CD4-positive, CD25-positive, alpha-beta regulatory T cell (primary cell): ENCODE measurements at regions not wholly inside any gene's neighbourhood (a gene's known extent, or its start where the extent isn't known, plus 50 kb on each side); places are given as distances from the start of the nearest gene placed in this dataset.
A peak's percentile ranks its signal among the peaks of the same experiment; 100 is the strongest.

Experiments used
- ATAC-seq, 2 donors: fragments of 150-1000 bp; cut with Tn5 transposase; one replicate each; pipeline ENCODE4 v1.10.0; 2021; ENCODE audit warnings: low read depth in 2 of 2, moderate number of reproducible peaks in 2 of 2, moderate library complexity in 1 of 2
- DNase-seq, 3 donors: peaks; one replicate each; pipeline versions ENCODE4 v3.0.0 to v3.0.0-alpha.2; 2012 to 2022; ENCODE audit warnings: mixed read lengths in 1 of 3
- H3K27ac ChIP-seq: one replicate; pipeline ENCODE4 v1.7.0; 2013; ENCODE audit warnings: mild to moderate bottlenecking, low read length; ENCODE audit not compliant: insufficient read depth, poor library complexity, severe bottlenecking
- H3K27me3 ChIP-seq: one replicate; pipeline ENCODE4 v1.7.0; 2013; ENCODE audit warnings: low read length; ENCODE audit not compliant: control insufficient read depth, insufficient read depth
- H3K36me3 ChIP-seq: one replicate; pipeline ENCODE4 v1.7.0; 2013; ENCODE audit warnings: mild to moderate bottlenecking, low read length, moderate library complexity; ENCODE audit not compliant: control insufficient read depth, insufficient read depth
- H3K4me1 ChIP-seq: 2 replicates; pipeline ENCODE4 v1.7.0; 2013; ENCODE audit warnings: mild to moderate bottlenecking, low read length; ENCODE audit not compliant: insufficient read depth, control insufficient read depth, poor library complexity, severe bottlenecking
- H3K4me3 ChIP-seq: one replicate; pipeline ENCODE4 v1.7.0; 2013; ENCODE audit warnings: low read depth, mild to moderate bottlenecking, low read length, moderate library complexity
- H3K9me3 ChIP-seq, 2 experiments: 1 replicate in 1 of 2; 2 replicates in 1 of 2; pipeline ENCODE4 v1.7.0; 2013; ENCODE audit warnings: low read length in 2 of 2, mild to moderate bottlenecking in 1 of 2, moderate library complexity in 1 of 2; ENCODE audit not compliant: control insufficient read depth in 2 of 2
- H3K27ac Mint-ChIP-seq, 3 donors: one replicate each; pipeline ENCODE4 v1.8.0; 2020 to 2022; ENCODE audit warnings: mild to moderate bottlenecking in 3 of 3, mixed read lengths in 3 of 3, moderate library complexity in 2 of 3
- H3K27me3 Mint-ChIP-seq: one replicate; pipeline ENCODE4 v1.8.0; 2022; ENCODE audit warnings: mild to moderate bottlenecking, mixed read lengths
- H3K36me3 Mint-ChIP-seq: one replicate; pipeline ENCODE4 v1.8.0; 2020; ENCODE audit warnings: mixed read lengths
- H3K4me1 Mint-ChIP-seq, 4 donors: one replicate each; pipeline ENCODE4 v1.8.0; 2020 to 2022; ENCODE audit warnings: mixed read lengths in 4 of 4, mild to moderate bottlenecking in 1 of 4
- H3K4me3 Mint-ChIP-seq, 4 donors: one replicate each; pipeline ENCODE4 v1.8.0; 2020 to 2022; ENCODE audit warnings: mild to moderate bottlenecking in 4 of 4, mixed read lengths in 4 of 4, moderate library complexity in 3 of 4
- H3K9me3 Mint-ChIP-seq, 7 donors: one replicate each; pipeline ENCODE4 v1.8.0; 2020 to 2022; ENCODE audit warnings: mixed read lengths in 7 of 7, mild to moderate bottlenecking in 3 of 7, moderate library complexity in 2 of 7

DNA sequence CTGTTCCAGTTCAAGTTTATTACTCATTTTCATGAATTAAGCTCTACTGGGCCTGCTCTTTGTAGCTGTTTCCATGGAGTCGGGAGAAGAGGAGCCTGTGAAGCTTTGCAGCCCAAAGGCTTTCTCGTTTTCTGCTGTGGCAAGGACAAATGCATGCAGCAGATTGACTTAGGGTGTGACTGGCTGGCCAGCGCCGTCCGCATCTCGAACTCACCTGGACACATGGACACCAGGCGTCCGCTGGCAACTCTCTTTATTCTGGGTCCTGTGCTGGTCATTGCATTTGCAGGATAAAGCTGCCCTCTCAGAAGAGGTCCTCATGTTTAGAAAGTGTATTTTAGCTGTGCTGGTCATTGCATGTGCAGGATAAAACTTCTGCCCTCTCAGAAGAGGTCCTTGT lies 350.4 kb downstream of the TMEM121 start:
- Mint-ChIP-seq H3K4me1 (peaks cover 0 to 2% (median under 1%) of the 10 kb centered on the region in 4 donors), H3K4me3 (no peak overlapping the region), H3K9me3 (peaks cover 0 to 13% (median 0%) of the 10 kb centered on the region in 7 donors), H3K27me3 (peaks cover 52% of the 10 kb centered on the region), H3K36me3 (no peaks in the 10 kb centered on the region), H3K27ac (no peak overlapping the region)
- Histone ChIP-seq H3K4me1 (no peaks in the 10 kb centered on the region), H3K36me3 (no peaks in the 10 kb centered on the region), H3K27me3 (no peaks in the 10 kb centered on the region), H3K27ac (no peak overlapping the region), H3K9me3 (no peaks in the 10 kb centered on the region), H3K4me3 (no peak overlapping the region)
- DNase-seq (no peak), ATAC-seq (no peak)

DNA sequence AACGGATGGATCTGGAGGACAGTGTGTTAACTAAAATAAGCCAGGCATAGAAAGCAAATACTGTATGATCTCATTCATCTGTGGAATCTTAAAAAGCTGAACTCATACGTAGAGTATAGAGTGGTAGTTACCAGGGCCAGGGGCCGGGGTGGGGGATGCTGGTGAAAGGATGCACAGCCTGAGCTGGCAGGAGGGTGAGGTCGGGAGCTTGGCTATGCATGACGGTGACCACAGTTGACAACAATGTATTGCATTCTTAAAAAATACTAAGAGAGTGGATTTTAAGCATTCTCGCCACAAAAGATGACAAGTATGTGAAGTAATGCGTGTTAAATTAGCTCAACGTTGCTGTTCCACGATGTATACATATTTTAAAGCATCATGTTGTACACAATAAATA lies 351.3 kb downstream of the TMEM121 start:
- peaks cover 0 to 2% (median under 1%) of the 10 kb centered on the region in 4 donors for H3K4me1 Mint-ChIP-seq
- no peak overlapping the region for H3K4me3 ChIP-seq
- H3K9me3 Mint-ChIP-seq = peaks cover 0 to 9% (median 0%) of the 10 kb centered on the region in 7 donors
- no peak for DNase-seq
- no peak overlapping the region for H3K4me3 Mint-ChIP-seq
- H3K36me3 Mint-ChIP-seq = no peaks in the 10 kb centered on the region
- peaks cover 51% of the 10 kb centered on the region for H3K27me3 Mint-ChIP-seq
- no peaks in the 10 kb centered on the region for H3K27me3 ChIP-seq
- peak overlapping the region in 1 of 3 donors; percentile 28 for H3K27ac Mint-ChIP-seq
- H3K27ac ChIP-seq = no peak overlapping the region
- no peaks in the 10 kb centered on the region for H3K36me3 ChIP-seq
- no peaks in the 10 kb centered on the region for H3K4me1 ChIP-seq
- no peaks in the 10 kb centered on the region for H3K9me3 ChIP-seq
- ATAC-seq = no peak

DNA sequence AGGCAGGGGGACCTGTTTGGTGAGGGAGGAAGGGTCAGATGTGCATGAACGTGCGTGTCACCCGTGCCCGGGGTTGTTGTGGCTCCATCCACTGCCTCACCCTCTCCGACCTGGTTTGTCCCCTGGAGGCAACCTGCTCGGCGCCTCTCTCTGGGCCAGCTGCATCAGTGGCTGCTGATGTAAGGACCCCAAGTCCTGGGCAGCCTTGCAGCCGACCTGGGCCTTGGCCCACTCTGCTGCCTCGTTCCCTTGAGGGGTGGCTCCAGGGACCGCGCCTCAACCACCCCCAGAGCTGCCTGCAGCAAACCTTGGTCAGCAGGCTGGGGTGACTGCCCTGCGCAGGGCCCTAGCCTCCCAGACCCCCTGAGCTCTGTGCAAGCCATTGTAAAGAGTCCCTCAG lies 351.7 kb downstream of the TMEM121 start:
- Mint-ChIP-seq H3K27me3 (peaks cover 46% of the 10 kb centered on the region), H3K4me1 (peaks cover 0 to 2% (median under 1%) of the 10 kb centered on the region in 4 donors), H3K9me3 (peaks cover 0 to 9% (median 0%) of the 10 kb centered on the region in 7 donors), H3K4me3 (no peak overlapping the region), H3K36me3 (no peaks in the 10 kb centered on the region), H3K27ac (peak overlapping the region in 1 of 3 donors; percentile 86)
- Histone ChIP-seq H3K36me3 (no peaks in the 10 kb centered on the region), H3K4me1 (no peaks in the 10 kb centered on the region), H3K9me3 (no peaks in the 10 kb centered on the region), H3K27me3 (no peaks in the 10 kb centered on the region), H3K4me3 (no peak overlapping the region), H3K27ac (no peak overlapping the region)
- DNase-seq = peak in 1 of 3 donors; percentile 0
- ATAC-seq = no peak

DNA sequence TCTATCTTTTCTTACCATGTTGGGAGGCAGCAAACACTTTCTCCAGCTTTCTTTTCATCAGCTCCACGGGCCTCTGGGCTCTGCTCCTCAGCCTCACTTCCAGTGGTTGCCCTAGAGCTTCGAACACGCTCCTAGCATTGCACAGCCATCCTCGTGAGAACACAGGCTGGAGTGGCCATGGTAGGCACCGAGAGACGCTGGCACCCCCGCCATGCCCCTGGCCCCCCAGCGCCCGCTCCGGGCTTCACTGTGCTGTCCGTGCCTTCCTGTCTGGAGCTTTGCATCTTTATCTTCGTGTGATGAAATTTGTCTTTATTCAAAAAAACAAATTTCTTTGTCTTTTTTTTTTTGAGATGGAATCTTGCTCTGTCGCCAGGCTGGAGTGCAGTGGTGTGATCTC lies 352.2 kb downstream of the TMEM121 start:
- DNase-seq = no peak
- Histone ChIP-seq H3K36me3 (no peaks in the 10 kb centered on the region), H3K9me3 (no peaks in the 10 kb centered on the region), H3K27me3 (no peaks in the 10 kb centered on the region), H3K4me1 (no peaks in the 10 kb centered on the region), H3K4me3 (no peak overlapping the region), H3K27ac (no peak overlapping the region)
- Mint-ChIP-seq H3K9me3 (peaks cover 0 to 9% (median 0%) of the 10 kb centered on the region in 7 donors), H3K27me3 (peaks cover 42% of the 10 kb centered on the region), H3K4me1 (peaks cover 0 to 2% (median under 1%) of the 10 kb centered on the region in 4 donors), H3K27ac (peak overlapping the region in 1 of 3 donors; percentile 86), H3K36me3 (no peaks in the 10 kb centered on the region), H3K4me3 (no peak overlapping the region)
- ATAC-seq = no peak

DNA sequence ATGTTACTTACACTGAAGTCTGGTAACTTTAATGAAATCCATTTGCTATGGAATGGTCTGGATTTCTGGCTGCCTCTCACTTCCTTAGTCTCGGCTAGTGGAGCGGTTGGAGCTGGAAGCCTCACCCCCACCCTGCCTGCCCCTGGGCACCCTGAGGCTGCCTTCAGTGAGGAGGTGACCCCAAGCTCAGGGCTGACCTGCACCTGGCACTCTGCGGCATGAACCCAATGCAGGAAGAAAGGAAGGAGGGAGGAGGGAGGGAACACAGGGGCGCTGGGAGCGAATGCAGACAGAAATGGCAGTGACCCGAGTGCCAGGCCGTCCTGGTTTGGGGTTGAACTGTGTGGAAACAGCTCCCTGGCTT lies 353.1 kb downstream of the TMEM121 start:
- Histone ChIP-seq H3K9me3 (no peaks in the 10 kb centered on the region), H3K27me3 (no peaks in the 10 kb centered on the region), H3K36me3 (no peaks in the 10 kb centered on the region), H3K27ac (no peak overlapping the region), H3K4me3 (no peak overlapping the region), H3K4me1 (no peaks in the 10 kb centered on the region)
- Mint-ChIP-seq H3K27ac (peak overlapping the region in 1 of 3 donors; percentile 38), H3K36me3 (no peaks in the 10 kb centered on the region), H3K27me3 (peaks cover 36% of the 10 kb centered on the region), H3K9me3 (peaks cover 0 to 9% (median 0%) of the 10 kb centered on the region in 7 donors), H3K4me1 (peaks cover 0 to 2% (median under 1%) of the 10 kb centered on the region in 4 donors), H3K4me3 (no peak overlapping the region)
- no peak for ATAC-seq
- DNase-seq = no peak

DNA sequence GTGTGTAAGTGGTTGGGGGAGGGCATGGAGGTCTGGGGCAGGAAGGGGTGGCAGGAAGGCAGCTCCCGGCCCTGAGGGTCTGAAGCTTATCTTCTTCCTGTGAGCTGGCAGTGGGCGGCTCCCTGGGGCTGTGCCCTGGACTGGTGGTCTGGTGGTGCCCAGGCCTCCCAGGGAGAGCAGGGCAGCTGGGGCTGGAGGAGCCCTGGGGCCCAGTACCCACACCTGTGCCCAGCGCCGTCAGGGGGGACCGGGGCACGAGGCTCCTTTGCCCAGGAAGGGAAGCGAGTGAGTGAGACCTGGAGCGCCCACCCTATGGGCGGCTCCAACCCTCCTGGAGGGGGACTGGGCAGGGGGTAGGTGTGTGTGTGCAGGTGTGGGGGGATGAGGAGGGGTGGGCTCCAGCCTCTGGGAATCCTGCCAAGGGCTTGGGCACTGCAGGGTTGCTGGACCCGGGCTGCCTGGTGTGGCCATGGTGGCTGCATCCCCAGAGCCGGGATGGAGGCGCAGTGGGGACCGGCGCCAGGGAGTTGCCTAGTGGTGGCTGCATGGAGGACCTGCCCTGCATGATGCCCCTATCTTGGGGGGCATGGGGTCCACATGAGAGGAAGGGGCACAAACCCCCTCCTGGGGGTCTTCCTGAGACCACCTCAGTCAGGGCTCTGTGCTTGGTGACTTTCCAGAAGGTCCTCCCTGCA lies 353.6 kb downstream of the TMEM121 start:
- Mint-ChIP-seq H3K4me3 (no peak overlapping the region), H3K4me1 (peaks cover 0 to 2% (median under 1%) of the 10 kb centered on the region in 4 donors), H3K27ac (no peak overlapping the region), H3K36me3 (no peaks in the 10 kb centered on the region), H3K27me3 (peaks cover 34% of the 10 kb centered on the region), H3K9me3 (peaks cover 0 to 9% (median 0%) of the 10 kb centered on the region in 7 donors)
- DNase-seq = peak in 1 of 3 donors; percentile 0
- H3K36me3 ChIP-seq = no peaks in the 10 kb centered on the region
- H3K27ac ChIP-seq = no peak overlapping the region
- H3K27me3 ChIP-seq = no peaks in the 10 kb centered on the region
- H3K9me3 ChIP-seq = no peaks in the 10 kb centered on the region
- H3K4me1 ChIP-seq = no peaks in the 10 kb centered on the region
- no peak overlapping the region for H3K4me3 ChIP-seq
- peak in 1 of 2 donors; percentile 38 for ATAC-seq

DNA sequence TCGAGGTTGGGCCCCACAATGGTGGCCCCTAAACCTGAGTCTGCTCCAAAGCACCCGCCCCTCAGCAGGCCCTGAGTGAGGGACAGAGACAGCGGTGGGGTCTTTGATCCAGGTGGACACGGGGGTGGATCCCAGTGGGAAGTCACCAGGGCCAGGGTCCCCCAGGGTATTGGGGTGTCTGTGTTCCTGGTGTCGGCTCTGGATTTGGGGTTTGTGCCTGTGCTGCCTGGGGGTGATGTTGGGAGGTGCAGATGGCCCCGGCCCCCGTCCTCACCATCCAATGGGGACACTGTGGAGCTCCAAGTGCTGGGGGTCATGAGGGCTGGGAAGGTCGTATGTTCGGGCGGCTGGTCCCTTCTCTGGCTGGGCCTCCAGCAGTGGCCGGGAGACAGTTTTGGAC lies 354.2 kb downstream of the TMEM121 start:
- no peak overlapping the region for H3K4me3 Mint-ChIP-seq
- H3K9me3 Mint-ChIP-seq = peaks cover 0 to 3% (median 0%) of the 10 kb centered on the region in 7 donors
- no peaks in the 10 kb centered on the region for H3K36me3 Mint-ChIP-seq
- ATAC-seq = no peak
- H3K27me3 ChIP-seq = no peaks in the 10 kb centered on the region
- no peaks in the 10 kb centered on the region for H3K36me3 ChIP-seq
- H3K4me1 Mint-ChIP-seq = peaks cover 0 to 2% (median under 1%) of the 10 kb centered on the region in 4 donors
- H3K9me3 ChIP-seq = no peaks in the 10 kb centered on the region
- no peak overlapping the region for H3K27ac Mint-ChIP-seq
- peaks cover 30% of the 10 kb centered on the region for H3K27me3 Mint-ChIP-seq
- no peak overlapping the region for H3K4me3 ChIP-seq
- DNase-seq = no peak
- H3K27ac ChIP-seq = no peak overlapping the region
- no peaks in the 10 kb centered on the region for H3K4me1 ChIP-seq
